ENCODE measurements at regions not wholly inside any gene's neighbourhood (a gene's known extent, or its start where the extent isn't known, plus 50 kb on each side); places are given as distances from the start of the nearest gene placed in this dataset.

DNA sequence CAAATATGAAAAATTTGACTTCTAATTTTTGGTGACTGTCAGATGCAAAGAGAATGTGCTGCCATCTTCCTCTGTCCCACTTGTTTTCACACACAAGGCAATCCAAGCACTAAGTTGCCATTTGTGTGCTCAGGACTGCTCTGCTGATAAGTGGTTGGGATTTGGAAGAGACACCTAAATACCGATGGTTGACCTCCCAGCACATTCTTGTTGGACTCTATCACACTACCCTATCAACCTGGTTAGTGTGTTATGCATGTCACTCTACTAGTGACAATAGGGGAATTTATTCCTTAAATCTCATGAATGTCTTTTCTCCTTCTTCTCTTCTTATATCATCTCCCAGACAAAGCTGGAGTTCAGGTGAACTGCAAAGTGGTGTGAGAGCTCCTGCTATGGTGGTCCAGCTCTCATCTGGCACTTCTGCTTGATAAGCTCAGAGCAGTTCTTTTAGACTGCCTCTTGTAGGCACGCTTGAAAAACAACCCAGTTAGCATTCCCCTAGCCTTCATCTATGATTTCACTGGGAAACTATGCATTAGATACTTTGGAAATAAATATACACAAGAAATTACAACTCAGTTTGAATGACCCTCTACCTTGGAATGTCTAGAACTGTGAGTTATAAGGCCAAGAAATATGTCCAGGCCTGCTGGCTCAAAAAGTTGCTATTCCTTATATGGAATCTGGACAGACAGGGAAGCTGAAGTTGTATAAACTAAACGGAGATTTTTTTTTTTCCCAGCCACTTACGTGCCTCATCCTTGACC, 404.8 kb downstream of the MEIS1 start:
- 0 out of 2 replicates have a peak, but pooled peaks have one; percentile 36 for TF ChIP-seq FOXM1 (IDR thresholded peaks at IDR 0.05; ENCODE audit: borderline replicate concordance, low read depth)
- no peak for TF ChIP-seq TAF1 (IDR thresholded peaks at IDR 0.05; ENCODE audit: low read depth)
- TF ChIP-seq, protein P1, sequence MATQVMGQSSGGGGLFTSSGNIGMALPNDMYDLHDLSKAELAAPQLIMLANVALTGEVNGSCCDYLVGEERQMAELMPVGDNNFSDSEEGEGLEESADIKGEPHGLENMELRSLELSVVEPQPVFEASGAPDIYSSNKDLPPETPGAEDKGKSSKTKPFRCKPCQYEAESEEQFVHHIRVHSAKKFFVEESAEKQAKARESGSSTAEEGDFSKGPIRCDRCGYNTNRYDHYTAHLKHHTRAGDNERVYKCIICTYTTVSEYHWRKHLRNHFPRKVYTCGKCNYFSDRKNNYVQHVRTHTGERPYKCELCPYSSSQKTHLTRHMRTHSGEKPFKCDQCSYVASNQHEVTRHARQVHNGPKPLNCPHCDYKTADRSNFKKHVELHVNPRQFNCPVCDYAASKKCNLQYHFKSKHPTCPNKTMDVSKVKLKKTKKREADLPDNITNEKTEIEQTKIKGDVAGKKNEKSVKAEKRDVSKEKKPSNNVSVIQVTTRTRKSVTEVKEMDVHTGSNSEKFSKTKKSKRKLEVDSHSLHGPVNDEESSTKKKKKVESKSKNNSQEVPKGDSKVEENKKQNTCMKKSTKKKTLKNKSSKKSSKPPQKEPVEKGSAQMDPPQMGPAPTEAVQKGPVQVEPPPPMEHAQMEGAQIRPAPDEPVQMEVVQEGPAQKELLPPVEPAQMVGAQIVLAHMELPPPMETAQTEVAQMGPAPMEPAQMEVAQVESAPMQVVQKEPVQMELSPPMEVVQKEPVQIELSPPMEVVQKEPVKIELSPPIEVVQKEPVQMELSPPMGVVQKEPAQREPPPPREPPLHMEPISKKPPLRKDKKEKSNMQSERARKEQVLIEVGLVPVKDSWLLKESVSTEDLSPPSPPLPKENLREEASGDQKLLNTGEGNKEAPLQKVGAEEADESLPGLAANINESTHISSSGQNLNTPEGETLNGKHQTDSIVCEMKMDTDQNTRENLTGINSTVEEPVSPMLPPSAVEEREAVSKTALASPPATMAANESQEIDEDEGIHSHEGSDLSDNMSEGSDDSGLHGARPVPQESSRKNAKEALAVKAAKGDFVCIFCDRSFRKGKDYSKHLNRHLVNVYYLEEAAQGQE (IDR thresholded peaks at IDR 0.05; ENCODE audit: low read depth), result no peak
- peak; percentile 40; the same call in 1 of the 2 replicates for TF ChIP-seq EP300 (IDR thresholded peaks at IDR 0.05; ENCODE audit: borderline replicate concordance)
- peak; percentile 58; the same call in 1 of the 2 replicates for TF ChIP-seq TEAD4 (IDR thresholded peaks at IDR 0.05)

DNA sequence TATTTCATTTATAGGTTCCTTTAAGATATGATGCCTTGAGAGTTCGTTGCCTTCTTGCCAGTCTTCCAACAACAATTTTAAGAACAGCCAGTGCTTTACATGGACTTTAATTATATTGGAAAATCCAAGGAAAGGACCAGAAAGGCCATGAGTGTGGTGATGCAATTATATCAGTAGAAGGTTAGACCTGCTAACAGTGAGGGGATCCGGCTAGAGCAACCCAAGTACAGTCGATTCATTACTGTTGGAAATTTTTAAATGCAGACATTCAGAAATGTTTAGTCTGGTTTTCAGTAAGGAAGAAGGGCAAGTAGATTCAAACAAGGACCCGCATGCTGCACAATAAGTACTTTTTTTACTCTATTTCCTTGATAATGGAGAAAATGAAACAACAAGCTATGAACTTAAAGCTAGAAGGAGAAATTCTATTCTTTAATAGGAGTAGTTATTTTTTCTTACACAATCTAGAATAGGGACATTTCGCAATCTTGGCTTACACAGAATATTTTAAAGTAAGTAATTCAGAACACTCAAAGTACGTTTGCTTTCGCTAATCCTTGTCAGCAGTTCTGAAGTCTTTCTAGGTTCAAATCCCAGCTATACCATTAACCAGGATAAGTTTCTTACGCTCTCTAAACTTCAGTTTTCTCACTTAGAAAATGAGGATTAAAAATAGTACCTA, 405.5 kb downstream of the MEIS1 start:
- no peak for TF ChIP-seq FOXM1 (IDR thresholded peaks at IDR 0.05; ENCODE audit: borderline replicate concordance, low read depth)
- TF ChIP-seq CEBPB (IDR thresholded peaks at IDR 0.05), result peak; percentile 76

DNA sequence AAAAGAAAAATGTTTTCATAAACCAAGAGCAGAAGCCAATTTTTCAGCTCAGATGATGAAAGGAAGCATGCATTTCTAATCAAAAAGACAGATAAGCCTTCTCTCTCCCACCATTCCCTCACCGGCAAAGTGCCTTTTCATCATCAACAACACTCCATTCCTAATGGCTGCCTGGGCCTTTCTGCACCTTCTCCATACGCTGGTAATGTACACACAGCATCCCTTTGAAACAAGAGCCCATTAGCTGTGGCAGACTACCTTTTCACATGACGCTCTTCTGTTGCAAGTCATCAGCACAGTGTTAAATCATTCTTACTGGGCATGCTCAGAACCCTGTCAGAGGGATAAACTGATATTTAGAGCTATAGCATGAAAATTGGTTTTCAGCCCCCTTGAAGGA, 408.9 kb downstream of the MEIS1 start:
- TF ChIP-seq FOXM1 (IDR thresholded peaks at IDR 0.05; ENCODE audit: borderline replicate concordance, low read depth) (no peak), TCF12 (IDR thresholded peaks at IDR 0.05; ENCODE audit: low read depth) (no peak), EP300 (IDR thresholded peaks at IDR 0.05; ENCODE audit: borderline replicate concordance) (no peak), TAF1 (IDR thresholded peaks at IDR 0.05; ENCODE audit: low read depth) (no peak), CREB1 (IDR thresholded peaks at IDR 0.05; ENCODE audit: low read depth) (no peak), NFIC (IDR thresholded peaks at IDR 0.05) (no peak), EGR1 (IDR thresholded peaks at IDR 0.05) (no peak), TEAD4 (IDR thresholded peaks at IDR 0.05) (no peak), YY1 (IDR thresholded peaks at IDR 0.05; ENCODE audit: low read depth) (no peak), RAD21 (IDR thresholded peaks at IDR 0.05; ENCODE audit: low read depth) (no peak), CEBPB (IDR thresholded peaks at IDR 0.05) (no peak), ZBTB7A (IDR thresholded peaks at IDR 0.05; ENCODE audit: low read depth) (no peak)
- TF ChIP-seq, protein P2, sequence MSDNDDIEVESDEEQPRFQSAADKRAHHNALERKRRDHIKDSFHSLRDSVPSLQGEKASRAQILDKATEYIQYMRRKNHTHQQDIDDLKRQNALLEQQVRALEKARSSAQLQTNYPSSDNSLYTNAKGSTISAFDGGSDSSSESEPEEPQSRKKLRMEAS (IDR thresholded peaks at IDR 0.05), result no peak
- TF ChIP-seq, protein P3, sequence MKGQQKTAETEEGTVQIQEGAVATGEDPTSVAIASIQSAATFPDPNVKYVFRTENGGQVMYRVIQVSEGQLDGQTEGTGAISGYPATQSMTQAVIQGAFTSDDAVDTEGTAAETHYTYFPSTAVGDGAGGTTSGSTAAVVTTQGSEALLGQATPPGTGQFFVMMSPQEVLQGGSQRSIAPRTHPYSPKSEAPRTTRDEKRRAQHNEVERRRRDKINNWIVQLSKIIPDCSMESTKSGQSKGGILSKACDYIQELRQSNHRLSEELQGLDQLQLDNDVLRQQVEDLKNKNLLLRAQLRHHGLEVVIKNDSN (IDR thresholded peaks at IDR 0.05), result no peak
- TF ChIP-seq, protein P1 (IDR thresholded peaks at IDR 0.05; ENCODE audit: low read depth), result no peak

DNA sequence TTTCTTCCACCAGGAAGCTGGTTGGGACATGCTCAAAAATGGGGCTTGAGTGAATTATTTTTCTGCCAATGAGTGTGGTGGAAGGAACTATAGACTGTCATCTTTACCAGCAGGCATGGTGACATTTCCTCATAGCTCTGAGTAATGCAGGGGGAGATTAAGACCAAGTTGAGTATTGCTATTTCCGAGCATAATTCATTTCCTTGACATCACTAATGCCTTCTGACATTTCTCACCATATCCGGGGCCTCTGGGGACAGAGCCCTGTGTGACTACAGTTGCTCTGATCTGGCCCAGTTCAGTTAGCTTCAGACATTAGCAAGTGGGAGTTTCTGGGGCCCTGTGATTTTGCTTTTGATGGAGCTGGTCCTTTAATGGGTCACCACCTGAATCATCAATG, 410.4 kb downstream of the MEIS1 start:
- TF ChIP-seq RAD21 (IDR thresholded peaks at IDR 0.05; ENCODE audit: low read depth) (no peak), EP300 (IDR thresholded peaks at IDR 0.05; ENCODE audit: borderline replicate concordance) (no peak), ZBTB7A (IDR thresholded peaks at IDR 0.05; ENCODE audit: low read depth) (no peak), YY1 (IDR thresholded peaks at IDR 0.05; ENCODE audit: low read depth) (no peak), TCF12 (IDR thresholded peaks at IDR 0.05; ENCODE audit: low read depth) (no peak), TAF1 (IDR thresholded peaks at IDR 0.05; ENCODE audit: low read depth) (no peak), EGR1 (IDR thresholded peaks at IDR 0.05) (no peak), CEBPB (IDR thresholded peaks at IDR 0.05) (no peak), TEAD4 (IDR thresholded peaks at IDR 0.05) (no peak), FOXM1 (IDR thresholded peaks at IDR 0.05; ENCODE audit: borderline replicate concordance, low read depth) (no peak), NFIC (IDR thresholded peaks at IDR 0.05) (no peak), CREB1 (IDR thresholded peaks at IDR 0.05; ENCODE audit: low read depth) (no peak)
- TF ChIP-seq, protein P1 (IDR thresholded peaks at IDR 0.05; ENCODE audit: low read depth), result no peak
- TF ChIP-seq, protein P3 (IDR thresholded peaks at IDR 0.05), result no peak
- TF ChIP-seq, protein P2 (IDR thresholded peaks at IDR 0.05), result no peak

Measured in Ishikawa (cell line).